T-helper 2 cell treated with Interferon-gamma antibody and Interleukin-4, amounts not matched to agents 100 ng/mL and 5 ng/mL, for 36 hours (primary cell): ENCODE measurements at regions not wholly inside any gene's neighbourhood (a gene's known extent, or its start where the extent isn't known, plus 50 kb on each side); places are given as distances from the start of the nearest gene placed in this dataset.
"Not testable (repeated sequence)": the region's sequence is repeated elsewhere in the genome, so short reads cannot be mapped to it uniquely, and the experiment has no call there.

Experiments used
- intact Hi-C: fragments of 100-400 bp; cut with micrococcal nuclease; formaldehyde crosslinking; loops from one replicate; pipeline ENCODE4 v1.15.1; 2023

GRCh38 chr2:116917196-116917595 is 897.3 kb upstream of the DDX18 start:
- intact Hi-C loops: no loop called here

GRCh38 chr2:116918574-116918973 is 895.9 kb upstream of the DDX18 start:
- intact Hi-C loops: no loop called here

- intact Hi-C loops: no loop called here
Measured at GRCh38 chr2:116922414-116922813, 892.1 kb upstream of the DDX18 start.

GRCh38 chr2:116924509-116924908 is 890.0 kb upstream of the DDX18 start:
- intact Hi-C loops: no loop called here

GRCh38 chr2:116935097-116935814 is 879.2 kb upstream of the DDX18 start:
- intact Hi-C loops: no loop called here

GRCh38 chr2:116948258-116948657 is 866.2 kb upstream of the DDX18 start:
- intact Hi-C loops: no loop called here

GRCh38 chr2:116949249-116949648 is 865.2 kb upstream of the DDX18 start:
- intact Hi-C loops: no loop called here

- intact Hi-C loops: no loop called here
Measured at GRCh38 chr2:116952254-116952653, 862.2 kb upstream of the DDX18 start.

GRCh38 chr2:116955646-116956045 is 858.8 kb upstream of the DDX18 start:
- intact Hi-C loops: no loop called here

- intact Hi-C loops: no loop called here
Measured at GRCh38 chr2:116975608-116976007, 838.9 kb upstream of the DDX18 start.

GRCh38 chr2:116979916-116980764 is 834.4 kb upstream of the DDX18 start:
- intact Hi-C loops: no loop called here

GRCh38 chr2:116987447-116987846 is 827.0 kb upstream of the DDX18 start:
- intact Hi-C loops: no loop called here

- intact Hi-C loops: no loop called here
Measured at GRCh38 chr2:116988303-116988702, 826.2 kb upstream of the DDX18 start.

- intact Hi-C loops: no loop called here
Measured at GRCh38 chr2:117019357-117019756, 795.1 kb upstream of the DDX18 start.

- intact Hi-C loops: no loop called here
Measured at GRCh38 chr2:117027646-117028045, 786.8 kb upstream of the DDX18 start.

GRCh38 chr2:117028708-117029107 is 785.8 kb upstream of the DDX18 start:
- intact Hi-C loops: not testable (repeated sequence)

- intact Hi-C loops: no loop called here
Measured at GRCh38 chr2:117055499-117056375, 758.8 kb upstream of the DDX18 start.

GRCh38 chr2:117056376-117056748 is 758.1 kb upstream of the DDX18 start:
- intact Hi-C loops: no loop called here

GRCh38 chr2:117057016-117057415 is 757.5 kb upstream of the DDX18 start:
- intact Hi-C loops: no loop called here

- intact Hi-C loops: no loop called here
Measured at GRCh38 chr2:117058366-117058765, 756.1 kb upstream of the DDX18 start.

- intact Hi-C loops: no loop called here
Measured at GRCh38 chr2:117064021-117064420, 750.5 kb upstream of the DDX18 start.

GRCh38 chr2:117065912-117066311 is 748.6 kb upstream of the DDX18 start:
- intact Hi-C loops: no loop called here
